K562 (cell line): ENCODE measurements at regions not wholly inside any gene's neighbourhood (a gene's known extent, or its start where the extent isn't known, plus 50 kb on each side); places are given as distances from the start of the nearest gene placed in this dataset.

Source experiments
- CAMTA2 ChIP-seq: fragments of 250-450 bp; sonication (Bioruptor Pico); conservative IDR thresholded peaks from 2 replicates; pipeline ENCODE4 v1.5.1; 2022
- PKNOX1 ChIP-seq: fragments of 450-650 bp; IDR thresholded peaks from 2 replicates; pipeline ENCODE4 v1.6.1; 2016
- RAD21 ChIP-seq, 2 experiments: fragments of 250-450 bp in 1 of 2; fragments of 450-650 bp in 1 of 2; sonication (Bioruptor Pico) in 1 of 2; formaldehyde crosslinking in 1 of 2; IDR thresholded peaks in 1 of 2; conservative IDR thresholded peaks in 1 of 2; 2 replicates each; pipeline versions ENCODE4 v1.4.0 to v1.8.0; 2020 to 2022; ENCODE audit warnings: mild to moderate bottlenecking in 2 of 2, moderate library complexity in 1 of 2
- ZFX ChIP-seq: sonication (generic); formaldehyde crosslinking; IDR thresholded peaks from 2 replicates; pipeline ENCODE4 v1.8.0; 2022; ENCODE audit warnings: mild to moderate bottlenecking, missing genetic modification reagents, moderate library complexity
- ZNF143 ChIP-seq: sonication (generic); formaldehyde crosslinking; IDR thresholded peaks from 2 replicates; pipeline ENCODE4 v1.9.0; 2022; ENCODE audit warnings: mild to moderate bottlenecking, missing genetic modification reagents

DNA sequence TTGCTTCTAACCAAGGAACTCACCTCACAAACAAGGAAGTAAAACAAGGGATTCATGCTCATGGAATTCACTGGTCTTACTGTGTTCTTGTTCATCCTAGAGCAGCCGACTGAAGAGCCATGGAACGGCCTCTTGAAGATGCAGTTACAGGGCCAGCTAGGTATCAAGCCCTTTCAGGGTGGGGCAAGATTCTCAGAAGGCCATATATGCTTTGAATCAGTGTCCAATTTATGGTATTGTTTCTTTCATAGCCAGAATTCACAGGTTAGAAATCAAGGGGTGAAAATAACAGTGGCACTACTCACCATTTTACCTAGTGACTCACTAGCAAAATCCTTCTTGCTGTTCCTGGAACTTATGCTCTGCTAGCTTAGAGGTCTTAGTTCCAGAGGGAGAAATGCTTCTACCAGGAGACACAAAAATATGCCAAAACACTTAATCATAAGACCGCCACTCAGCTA lies 159.5 kb upstream of the CDH10 start:
- no peak for TF ChIP-seq ZNF143 (CRISPR knock-in tag)
- TF ChIP-seq RAD21 (CRISPR knock-in tag; conservative IDR thresholded peaks at IDR 0.05 in 1 of 2, IDR thresholded peaks at IDR 0.05 in 1 of 2): no peak
- no peak for TF ChIP-seq ZFX (CRISPR knock-in tag)
- no peak for TF ChIP-seq PKNOX1
- no peak for TF ChIP-seq CAMTA2 (CRISPR knock-in tag)
